Stimulated activated CD8-positive, alpha-beta memory T cell treated with anti-CD3 and anti-CD28 coated beads, Interleukin-15, amount 100 ng/mL, for 4 hours (primary cell): ENCODE measurements at regions not wholly inside any gene's neighbourhood (a gene's known extent, or its start where the extent isn't known, plus 50 kb on each side); places are given as distances from the start of the nearest gene placed in this dataset.
"Not testable (repeated sequence)": the region's sequence is repeated elsewhere in the genome, so short reads cannot be mapped to it uniquely, and the experiment has no call there.

Experiments
- DNase-seq, 2 donors: peaks; one replicate each; pipeline ENCODE4 v3.0.0-alpha.2; 2020; ENCODE audit warnings: low read depth in 2 of 2

DNA sequence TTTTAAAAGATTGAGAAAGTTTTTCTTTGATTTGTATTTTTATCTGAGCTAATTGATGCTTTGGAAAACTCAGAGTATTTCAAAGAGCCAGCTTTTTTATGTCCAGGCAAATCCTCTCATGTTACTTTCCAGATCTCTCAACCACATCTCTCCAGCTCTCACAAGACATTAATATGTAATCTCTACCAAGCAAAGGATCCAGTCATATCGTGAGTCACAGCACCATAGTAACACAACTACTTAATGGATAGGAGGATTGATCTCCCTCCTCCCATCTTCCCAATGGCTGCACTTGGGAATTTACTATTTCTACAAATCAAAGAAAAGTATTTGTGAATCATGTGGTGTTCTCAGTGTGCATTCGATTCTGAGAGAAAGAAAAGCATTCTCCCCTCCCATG lies 63.3 kb downstream of the POU4F1 start:
- no peak for DNase-seq

GRCh38 chr13:78526044-78526443 lies 77.3 kb downstream of the POU4F1 start:
- DNase-seq, result not testable (repeated sequence)

GRCh38 chr13:78524936-78525335 lies 78.4 kb downstream of the POU4F1 start:
- no peak for DNase-seq

- no peak for DNase-seq
Observed at GRCh38 chr13:78521091-78521490, 82.3 kb downstream of the POU4F1 start.

- no peak for DNase-seq
Observed at GRCh38 chr13:78520425-78520824, 82.9 kb downstream of the POU4F1 start.

- DNase-seq, result not testable (repeated sequence)
Observed at GRCh38 chr13:78518482-78518881, 84.9 kb downstream of the POU4F1 start.

DNA sequence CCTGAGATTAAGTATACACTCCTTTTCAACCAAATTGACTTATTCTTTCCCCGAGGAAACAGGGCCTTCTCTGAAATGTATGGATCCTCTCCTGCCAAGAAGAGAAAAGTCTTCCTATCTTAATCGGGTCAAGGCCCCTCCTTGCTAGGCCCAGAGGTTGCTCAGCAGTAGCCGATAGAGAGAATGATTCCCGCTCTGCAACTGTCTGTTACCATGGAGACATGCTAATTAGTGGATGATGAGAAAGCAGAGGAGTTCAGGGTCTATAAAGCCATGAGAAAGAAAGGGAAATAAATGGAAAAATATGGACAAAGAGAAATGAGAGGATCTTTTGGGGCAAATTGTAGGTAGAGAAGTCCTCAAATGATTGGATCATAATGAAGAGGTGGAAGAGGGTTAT lies 103.5 kb downstream of the POU4F1 start:
- DNase-seq, result no peak

DNA sequence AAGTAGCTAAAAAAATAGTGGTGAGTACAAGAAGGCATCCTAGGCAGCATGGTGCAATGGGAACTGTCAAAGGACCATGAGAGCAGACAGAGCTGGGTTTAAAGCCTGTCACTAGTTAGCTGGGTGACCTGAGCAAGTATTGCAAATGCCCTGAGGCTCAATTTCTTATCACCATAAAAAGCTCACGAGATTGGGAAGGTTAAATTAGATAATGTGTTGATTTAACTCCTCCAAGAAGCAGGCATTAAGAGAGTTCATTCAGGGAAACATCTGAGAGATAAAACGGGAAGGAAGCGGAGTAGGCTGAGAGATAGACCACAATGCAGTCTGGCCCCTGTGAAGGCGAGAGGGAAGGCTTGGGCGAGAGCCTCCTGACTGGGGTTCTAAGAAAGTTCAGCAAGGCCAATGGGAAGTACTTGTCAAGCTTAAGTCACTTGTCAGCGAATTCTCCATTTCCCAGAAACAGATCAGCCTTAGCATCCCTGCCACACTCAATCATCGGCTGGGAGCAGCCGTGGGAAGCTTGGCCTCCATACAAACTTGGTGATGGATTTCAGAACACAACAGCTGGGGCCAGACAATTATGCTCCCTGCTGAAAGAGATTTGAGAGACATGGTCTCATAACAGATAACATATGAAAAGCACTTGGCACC lies 105.5 kb downstream of the POU4F1 start:
- DNase-seq, result no peak

DNA sequence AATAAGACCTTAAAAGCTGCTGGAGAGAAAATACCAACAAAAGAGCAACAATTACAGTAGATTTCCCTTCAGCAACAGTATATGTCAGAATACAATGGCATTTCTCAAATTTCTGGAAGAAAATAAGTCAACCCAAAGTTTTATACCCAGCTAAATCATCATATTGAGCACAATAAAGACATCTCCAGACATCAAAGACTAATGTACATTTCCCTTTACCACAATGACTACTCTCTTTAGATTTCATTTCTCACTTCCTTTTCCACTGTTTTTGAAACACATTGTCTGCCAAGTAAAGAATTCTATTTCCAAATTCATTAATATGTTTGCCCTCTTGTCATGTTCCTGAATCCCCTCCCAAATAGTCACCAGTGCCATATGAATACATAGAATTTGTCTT lies 111.4 kb downstream of the POU4F1 start:
- no peak for DNase-seq

DNA sequence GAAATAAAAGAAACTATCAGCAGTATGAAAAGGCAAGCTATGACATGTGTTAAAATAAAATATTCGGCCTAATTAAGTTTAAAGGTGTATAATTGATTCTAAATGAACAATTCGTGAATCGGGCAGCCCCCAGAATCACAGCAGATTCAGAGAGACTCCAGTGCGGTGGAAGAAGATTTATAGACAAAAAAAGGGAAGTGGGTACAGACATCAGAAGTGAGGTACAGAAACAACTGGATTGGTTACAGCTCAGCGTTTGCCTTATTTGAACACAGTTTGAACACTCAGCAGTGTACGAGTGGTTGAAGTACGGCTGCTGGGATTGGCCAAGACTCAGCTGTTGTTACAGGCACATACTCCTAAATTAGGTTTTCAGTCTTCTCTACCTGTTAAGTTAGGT lies 113.1 kb downstream of the POU4F1 start:
- DNase-seq, result not testable (repeated sequence)

DNA sequence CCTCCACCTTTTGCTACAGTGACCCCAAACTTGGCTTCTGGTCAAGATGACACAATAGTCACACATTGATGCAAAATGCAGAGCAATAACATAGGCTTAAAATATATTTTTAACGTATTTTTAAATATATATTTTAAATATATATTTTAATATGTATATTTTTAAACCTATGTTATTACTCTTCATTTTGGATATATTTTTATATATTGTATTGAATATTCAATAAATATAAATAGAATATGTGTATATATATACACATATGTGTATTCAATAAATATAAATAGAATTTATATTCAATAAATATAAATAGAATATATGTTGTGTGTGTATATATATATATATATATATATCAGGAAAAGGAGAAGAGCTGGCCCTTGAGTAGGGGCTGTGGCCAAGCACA lies 115.6 kb downstream of the POU4F1 start:
- DNase-seq, result no peak

DNA sequence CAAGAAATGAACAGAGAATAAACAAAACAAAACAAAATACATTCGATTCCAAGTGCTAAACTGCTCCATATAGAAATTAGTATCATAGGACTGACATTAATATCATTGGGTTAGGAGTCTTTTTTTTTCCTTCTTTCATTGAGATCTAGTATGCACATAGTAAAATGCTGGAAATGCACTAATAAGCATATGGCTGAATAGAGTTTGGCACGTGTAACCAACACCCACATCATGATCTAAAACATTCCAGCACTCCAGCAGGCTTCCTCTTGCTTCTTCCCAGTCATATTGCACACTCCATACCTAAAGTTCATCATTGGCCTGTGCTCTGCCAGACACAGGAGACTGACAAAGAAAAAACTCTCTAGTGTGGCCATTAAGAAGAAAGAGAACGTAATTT lies 117.5 kb downstream of the POU4F1 start:
- no peak for DNase-seq

GRCh38 chr13:78478183-78478582 lies 125.2 kb downstream of the POU4F1 start:
- DNase-seq, result no peak

DNA sequence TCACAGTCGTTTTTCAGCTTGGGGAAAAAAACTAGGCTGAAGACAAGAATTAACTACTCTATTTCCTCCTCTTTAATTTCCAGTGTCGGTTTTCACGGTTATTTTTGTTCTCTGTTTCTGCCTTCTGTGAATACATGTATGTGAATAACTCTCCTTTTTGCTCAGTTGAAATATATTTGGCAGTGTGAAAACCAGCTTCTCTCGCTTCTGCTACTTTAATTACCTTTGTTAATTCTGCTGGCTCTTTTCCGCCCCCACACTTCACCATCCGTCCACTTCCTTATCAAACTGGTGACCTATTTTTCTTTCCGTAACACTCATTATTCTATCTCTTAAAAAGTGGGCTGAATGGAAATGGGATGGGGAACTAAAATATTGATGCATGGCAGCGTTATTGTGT lies 126.4 kb downstream of the POU4F1 start:
- DNase-seq, result no peak

- no peak for DNase-seq
Observed at GRCh38 chr13:78468621-78469020, 134.7 kb downstream of the POU4F1 start.

- no peak for DNase-seq
Observed at GRCh38 chr13:78465250-78465649, 138.1 kb downstream of the POU4F1 start.

DNA sequence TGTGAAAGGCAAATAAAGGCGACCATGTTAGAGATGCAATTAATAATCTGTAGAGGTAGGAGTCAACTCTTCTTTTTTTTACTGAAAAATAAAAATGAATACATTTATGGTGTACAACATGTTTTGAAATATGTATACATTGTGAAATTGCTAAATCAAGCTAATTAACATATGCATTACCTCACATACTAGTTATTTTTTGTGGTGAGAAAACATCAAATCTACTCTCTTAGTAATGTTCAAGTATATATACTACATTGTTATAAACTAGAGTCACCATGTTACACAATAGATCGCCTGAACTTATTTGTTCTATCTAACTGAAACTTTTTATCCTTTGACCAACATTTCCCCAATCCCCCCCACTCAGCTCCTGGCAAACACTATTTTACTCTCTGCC lies 143.2 kb downstream of the POU4F1 start:
- DNase-seq, result no peak

- no peak for DNase-seq
Observed at GRCh38 chr13:78443839-78444238, 159.5 kb downstream of the POU4F1 start.

GRCh38 chr13:78437781-78438180 lies 165.6 kb downstream of the POU4F1 start:
- DNase-seq, result no peak

- DNase-seq, result no peak
Observed at GRCh38 chr13:78436311-78436710, 167.0 kb downstream of the POU4F1 start.

DNA sequence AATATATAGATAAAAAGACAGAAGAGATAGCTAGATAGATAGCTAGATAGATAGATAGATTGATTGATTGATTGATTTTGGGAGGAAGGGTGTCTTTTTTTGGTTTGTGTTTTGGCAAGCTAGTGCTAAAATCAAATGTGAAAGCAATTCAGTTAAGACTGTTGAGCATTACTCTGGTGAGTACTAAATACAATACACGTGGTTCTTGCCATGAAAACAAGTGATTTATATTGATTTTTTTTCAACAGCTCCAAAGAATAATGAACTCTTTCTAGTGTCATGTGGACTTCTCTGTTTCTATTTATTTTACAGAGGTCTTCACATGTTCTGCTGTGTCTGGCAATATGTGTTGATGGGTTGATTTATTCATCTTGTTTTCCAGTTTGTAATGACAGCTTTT lies 172.0 kb downstream of the POU4F1 start:
- DNase-seq, result no peak

GRCh38 chr13:78430811-78431210 lies 172.5 kb downstream of the POU4F1 start:
- DNase-seq, result no peak

- DNase-seq, result no peak
Observed at GRCh38 chr13:78430166-78430791, 173.1 kb downstream of the POU4F1 start.

DNA sequence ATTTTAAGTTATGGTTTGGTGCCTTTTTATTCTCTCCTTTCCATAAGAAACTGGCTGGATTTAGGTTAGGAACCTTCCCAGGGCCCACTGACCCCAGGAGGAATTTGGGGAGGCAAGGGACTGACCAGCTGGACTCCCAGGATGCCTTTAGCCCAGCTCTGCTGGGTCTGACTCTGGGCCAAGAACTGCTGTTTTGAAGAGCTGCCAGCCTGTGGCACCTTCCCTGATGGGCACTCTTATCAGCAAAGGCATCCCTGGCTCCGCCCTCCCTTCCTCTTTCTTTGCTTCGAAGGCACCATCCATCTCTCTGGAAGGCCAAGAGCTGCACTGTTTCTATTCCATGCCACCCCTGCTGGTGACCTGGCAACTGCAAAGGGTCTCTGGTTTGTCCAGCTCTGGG lies 174.7 kb downstream of the POU4F1 start:
- DNase-seq, result no peak
